Chondrocyte (in vitro differentiated cells): ENCODE measurements at regions not wholly inside any gene's neighbourhood (a gene's known extent, or its start where the extent isn't known, plus 50 kb on each side); places are given as distances from the start of the nearest gene placed in this dataset.

ENCODE experiments used
- DNase-seq: peaks from one replicate; pipeline ENCODE4 v3.0.0; 2021; ENCODE audit warnings: mixed read lengths, low spot score
- H3K27ac Mint-ChIP-seq: one replicate; pipeline ENCODE4 v1.8.0; 2021; ENCODE audit warnings: mild to moderate bottlenecking, moderate library complexity, mixed read lengths; ENCODE audit not compliant: unreplicated experiment
- H3K27me3 Mint-ChIP-seq: 2 replicates; pipeline ENCODE4 v1.8.0; 2021; ENCODE audit warnings: low read depth, mixed read lengths
- H3K36me3 Mint-ChIP-seq: 2 replicates; pipeline ENCODE4 v1.8.0; 2021; ENCODE audit warnings: low read depth, mixed read lengths
- H3K4me1 Mint-ChIP-seq: 2 replicates; pipeline ENCODE4 v1.8.0; 2021; ENCODE audit warnings: low read depth, mild to moderate bottlenecking, mixed read lengths
- H3K4me3 Mint-ChIP-seq: one replicate; pipeline ENCODE4 v1.8.0; 2021; ENCODE audit warnings: mild to moderate bottlenecking, moderate library complexity, mixed read lengths; ENCODE audit not compliant: unreplicated experiment
- H3K9me3 Mint-ChIP-seq: 2 replicates; pipeline ENCODE4 v1.8.0; 2021; ENCODE audit warnings: low read depth, mixed read lengths
- TF ChIP-seq, protein P1 (sequence below): fragments of 200-600 bp; sonication (generic); IDR thresholded peaks from 2 replicates; pipeline ENCODE4 v1.5.0; 2021; ENCODE audit warnings: antibody characterized with exemption, mild to moderate bottlenecking, moderate library complexity

DNA sequence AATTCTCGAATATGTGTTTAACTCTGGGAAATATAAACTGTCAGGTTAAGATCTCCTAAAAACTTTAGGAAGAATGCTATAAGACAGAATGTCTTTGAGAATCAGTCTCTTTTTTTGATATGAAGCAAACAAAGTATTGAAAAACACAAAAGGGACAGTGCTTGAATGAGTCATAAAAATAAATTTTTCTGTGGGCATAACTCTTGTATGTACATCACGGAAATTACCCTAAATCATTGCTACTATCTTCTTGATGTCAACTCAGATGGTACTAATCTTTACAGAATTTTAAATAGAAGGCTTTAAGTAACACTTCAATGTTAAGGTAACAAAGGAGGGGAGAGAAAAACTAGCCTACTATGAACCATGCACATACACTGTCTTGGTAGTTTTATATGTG is 244.0 kb upstream of the AMIGO2 start:
- no peaks in the 10 kb centered on the region for H3K27me3 Mint-ChIP-seq
- H3K27ac Mint-ChIP-seq, result no peak overlapping the region
- H3K9me3 Mint-ChIP-seq, result peaks cover 3% of the 10 kb centered on the region
- no peak overlapping the region for H3K4me3 Mint-ChIP-seq
- no peak for DNase-seq
- peaks cover under 1% of the 10 kb centered on the region for H3K4me1 Mint-ChIP-seq
- TF ChIP-seq, protein P1, sequence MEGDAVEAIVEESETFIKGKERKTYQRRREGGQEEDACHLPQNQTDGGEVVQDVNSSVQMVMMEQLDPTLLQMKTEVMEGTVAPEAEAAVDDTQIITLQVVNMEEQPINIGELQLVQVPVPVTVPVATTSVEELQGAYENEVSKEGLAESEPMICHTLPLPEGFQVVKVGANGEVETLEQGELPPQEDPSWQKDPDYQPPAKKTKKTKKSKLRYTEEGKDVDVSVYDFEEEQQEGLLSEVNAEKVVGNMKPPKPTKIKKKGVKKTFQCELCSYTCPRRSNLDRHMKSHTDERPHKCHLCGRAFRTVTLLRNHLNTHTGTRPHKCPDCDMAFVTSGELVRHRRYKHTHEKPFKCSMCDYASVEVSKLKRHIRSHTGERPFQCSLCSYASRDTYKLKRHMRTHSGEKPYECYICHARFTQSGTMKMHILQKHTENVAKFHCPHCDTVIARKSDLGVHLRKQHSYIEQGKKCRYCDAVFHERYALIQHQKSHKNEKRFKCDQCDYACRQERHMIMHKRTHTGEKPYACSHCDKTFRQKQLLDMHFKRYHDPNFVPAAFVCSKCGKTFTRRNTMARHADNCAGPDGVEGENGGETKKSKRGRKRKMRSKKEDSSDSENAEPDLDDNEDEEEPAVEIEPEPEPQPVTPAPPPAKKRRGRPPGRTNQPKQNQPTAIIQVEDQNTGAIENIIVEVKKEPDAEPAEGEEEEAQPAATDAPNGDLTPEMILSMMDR, result no peak
- no peaks in the 10 kb centered on the region for H3K36me3 Mint-ChIP-seq

DNA sequence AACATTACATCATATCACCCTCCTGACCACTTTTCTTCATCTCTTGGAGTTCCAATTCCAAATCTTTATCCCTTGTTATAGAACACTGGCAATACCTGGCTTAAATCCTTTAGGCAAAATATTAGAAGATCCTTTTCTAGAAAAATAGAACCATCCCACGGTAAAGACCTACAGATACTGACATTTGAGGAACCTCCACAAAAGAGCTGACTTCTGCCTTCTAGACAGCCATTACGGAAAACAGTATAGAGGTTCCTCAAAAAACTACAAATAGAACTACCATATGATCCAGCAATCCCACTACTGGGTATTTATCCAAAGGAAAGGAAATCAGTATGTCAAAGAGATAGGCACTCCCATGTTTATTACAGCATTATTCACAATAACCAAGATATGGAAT is 241.7 kb upstream of the AMIGO2 start:
- no peak overlapping the region for H3K27ac Mint-ChIP-seq
- peaks cover 11% of the 10 kb centered on the region for H3K4me1 Mint-ChIP-seq
- H3K4me3 Mint-ChIP-seq, result no peak overlapping the region
- H3K36me3 Mint-ChIP-seq, result no peaks in the 10 kb centered on the region
- DNase-seq, result no peak
- TF ChIP-seq, protein P1, result no peak
- no peaks in the 10 kb centered on the region for H3K27me3 Mint-ChIP-seq
- H3K9me3 Mint-ChIP-seq, result peaks cover 3% of the 10 kb centered on the region

DNA sequence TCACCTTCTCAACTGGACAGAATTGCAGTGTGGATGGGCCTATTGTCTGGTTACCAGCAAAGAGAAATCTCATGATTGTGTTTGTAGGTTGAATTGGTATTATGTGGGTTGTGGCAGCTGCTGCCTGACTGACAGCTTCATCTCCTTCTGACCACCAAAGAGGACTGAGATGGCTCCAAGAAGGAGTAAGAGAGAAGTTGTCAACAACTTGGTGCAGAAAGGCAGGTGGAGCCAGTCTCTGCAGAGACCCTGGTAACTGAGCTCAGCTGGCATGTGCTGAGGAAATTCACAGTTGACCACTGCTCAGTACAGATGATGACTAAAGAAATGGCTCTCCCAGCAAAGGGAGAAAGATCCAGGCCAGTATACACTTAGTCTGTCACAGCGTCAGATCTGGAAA is 240.0 kb upstream of the AMIGO2 start:
- TF ChIP-seq, protein P1, result no peak
- Mint-ChIP-seq H3K9me3 (peaks cover 3% of the 10 kb centered on the region), H3K27me3 (no peaks in the 10 kb centered on the region), H3K36me3 (no peaks in the 10 kb centered on the region), H3K27ac (no peak overlapping the region), H3K4me3 (no peak overlapping the region), H3K4me1 (peaks cover 13% of the 10 kb centered on the region)
- DNase-seq, result no peak

GRCh38 chr12:47318963-47319362 is 239.2 kb upstream of the AMIGO2 start:
- Mint-ChIP-seq H3K36me3 (no peaks in the 10 kb centered on the region), H3K4me3 (no peak overlapping the region), H3K27me3 (no peaks in the 10 kb centered on the region), H3K9me3 (peaks cover 3% of the 10 kb centered on the region), H3K4me1 (peaks cover 13% of the 10 kb centered on the region), H3K27ac (no peak overlapping the region)
- DNase-seq, result no peak
- TF ChIP-seq, protein P1, result no peak

GRCh38 chr12:47317175-47317915 is 237.6 kb upstream of the AMIGO2 start:
- Mint-ChIP-seq H3K27me3 (no peaks in the 10 kb centered on the region), H3K36me3 (no peaks in the 10 kb centered on the region), H3K4me1 (peaks cover 13% of the 10 kb centered on the region), H3K4me3 (no peak overlapping the region), H3K27ac (no peak overlapping the region), H3K9me3 (peaks cover 3% of the 10 kb centered on the region)
- no peak for DNase-seq
- TF ChIP-seq, protein P1, result no peak
